ENCODE measurements at regions not wholly inside any gene's neighbourhood (a gene's known extent, or its start where the extent isn't known, plus 50 kb on each side); places are given as distances from the start of the nearest gene placed in this dataset.

DNA sequence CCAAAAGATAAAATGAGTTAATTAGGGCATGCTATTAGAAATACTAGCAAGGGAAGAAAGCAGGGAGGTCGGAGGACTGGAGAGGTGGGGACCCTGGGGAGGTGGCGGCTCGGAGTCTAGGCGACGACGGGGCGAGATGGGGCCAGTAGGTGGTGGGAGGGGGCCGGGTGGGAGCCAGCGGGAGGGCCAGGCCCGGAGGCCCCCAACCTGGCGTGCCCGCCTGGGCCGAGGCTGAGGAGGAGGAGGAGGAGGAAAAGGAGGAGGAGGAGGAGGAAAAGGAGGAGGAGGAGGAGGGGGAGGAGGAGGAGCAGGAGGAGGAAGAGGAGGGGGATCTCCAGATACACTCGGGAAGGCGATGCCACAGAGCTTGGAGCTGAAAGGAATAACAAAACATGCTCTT is 426.2 kb downstream of the NR2F2 start:
- FAIRE-seq = no peak

DNA sequence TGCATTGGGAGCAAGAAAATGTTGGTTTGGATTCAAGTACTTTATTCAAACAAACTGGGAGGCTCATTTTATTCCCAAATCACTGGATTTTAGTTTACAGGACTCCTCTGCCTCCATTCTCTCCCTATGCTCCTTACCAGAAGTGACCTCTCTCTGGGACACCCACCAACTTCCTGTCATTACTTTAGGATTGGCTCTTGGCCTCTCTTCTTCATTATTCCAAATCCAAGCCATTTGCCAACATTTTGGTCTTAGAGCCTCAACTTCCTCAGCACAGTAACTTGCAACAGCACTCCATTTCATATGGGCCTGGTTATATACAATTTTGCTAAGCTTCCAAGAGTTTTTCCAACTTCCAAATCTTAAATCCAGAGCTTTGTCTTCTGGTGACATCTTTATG is 432.1 kb downstream of the NR2F2 start:
- no peak for FAIRE-seq

DNA sequence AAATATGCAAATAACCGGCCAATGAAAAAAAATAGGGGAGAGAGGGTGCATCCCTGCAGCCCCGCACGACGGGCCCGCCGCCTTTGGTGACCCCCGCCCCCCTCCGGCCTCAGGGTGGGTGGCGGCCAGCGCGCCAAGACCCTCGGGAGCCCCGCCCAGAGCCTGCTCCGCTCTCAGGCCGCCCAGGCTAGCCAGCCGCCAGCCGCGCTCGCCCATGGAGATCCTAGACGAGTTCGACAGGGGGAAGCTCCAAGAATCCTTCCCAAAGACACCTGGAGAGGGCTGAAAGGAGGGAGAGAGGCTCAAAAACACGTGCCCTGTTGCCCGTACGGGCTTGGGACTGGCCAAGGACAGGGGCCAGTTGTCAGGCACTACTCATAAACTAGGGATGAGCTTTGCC is 434.0 kb downstream of the NR2F2 start:
- FAIRE-seq = no peak

DNA sequence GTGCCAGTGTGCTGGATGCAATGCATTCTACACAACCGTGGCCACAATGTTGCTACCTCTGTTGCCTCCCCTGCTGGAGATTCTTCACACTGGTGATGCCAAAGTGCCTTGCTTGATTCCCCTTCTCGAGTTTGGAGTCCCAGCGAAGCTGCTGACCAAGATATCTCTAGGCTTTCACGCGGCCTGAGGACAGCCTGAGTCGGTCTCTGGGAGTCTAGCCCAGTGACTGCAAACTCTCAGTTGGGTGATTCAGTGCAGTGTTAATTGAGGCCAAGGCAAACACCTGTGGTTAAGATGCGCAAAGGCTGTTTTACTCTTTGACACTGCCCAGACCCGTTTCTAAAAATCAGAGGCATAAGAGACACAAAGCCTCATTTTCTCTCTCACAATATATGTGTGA is 434.4 kb downstream of the NR2F2 start:
- FAIRE-seq = no peak

DNA sequence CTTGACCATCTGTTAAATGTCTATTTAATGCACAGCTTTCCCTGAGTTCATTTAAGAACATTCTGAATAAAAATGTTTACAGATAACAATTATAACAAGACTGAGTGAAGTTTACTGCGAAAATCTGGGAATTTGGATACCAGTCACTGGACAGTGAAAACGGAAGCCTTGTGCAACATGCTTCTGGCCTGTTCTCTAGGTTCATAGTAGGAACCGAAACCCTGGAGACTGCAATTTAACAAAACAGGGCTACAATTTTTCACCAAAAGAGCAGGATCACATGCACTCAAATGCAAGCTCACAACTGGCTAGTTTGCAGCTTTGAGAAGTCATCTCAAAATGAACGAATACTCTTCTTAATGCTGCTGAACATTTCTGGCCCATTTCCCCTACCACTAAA is 435.9 kb downstream of the NR2F2 start:
- FAIRE-seq = no peak

DNA sequence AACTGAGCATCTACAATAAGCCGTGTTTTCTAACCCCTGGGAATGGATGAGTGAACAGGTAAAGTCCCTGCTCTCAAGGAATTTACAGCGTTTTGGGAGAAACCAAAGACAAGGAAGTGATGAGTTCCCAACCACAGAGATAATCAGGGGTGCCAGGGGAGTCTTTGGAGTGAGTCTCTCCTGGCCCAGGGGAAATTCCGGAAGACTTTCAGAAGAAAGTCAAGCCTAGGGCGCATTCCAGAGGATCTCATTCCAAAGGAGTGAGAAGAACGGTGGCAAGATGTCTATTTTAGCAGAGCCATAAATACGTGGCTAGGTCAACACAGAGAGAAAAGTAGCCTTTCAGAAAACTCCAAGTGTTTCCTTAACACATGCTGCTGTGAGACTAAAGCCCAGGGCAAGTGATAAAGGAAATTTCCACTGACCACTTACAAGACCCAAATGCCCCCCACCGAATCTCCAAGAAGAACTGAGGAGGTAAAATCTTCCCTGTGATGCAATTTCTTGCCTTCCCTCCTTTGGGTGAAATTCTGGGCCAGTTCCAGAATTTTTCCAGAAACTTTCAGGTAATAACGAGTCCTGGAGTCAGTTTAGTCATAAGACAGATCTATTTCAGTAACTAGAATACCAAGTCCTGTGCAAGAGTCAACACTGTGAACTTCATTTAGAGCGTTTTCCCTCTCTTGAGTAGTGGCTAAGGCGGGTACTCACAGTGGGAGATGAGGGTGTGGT is 437.4 kb downstream of the NR2F2 start:
- FAIRE-seq = no peak

DNA sequence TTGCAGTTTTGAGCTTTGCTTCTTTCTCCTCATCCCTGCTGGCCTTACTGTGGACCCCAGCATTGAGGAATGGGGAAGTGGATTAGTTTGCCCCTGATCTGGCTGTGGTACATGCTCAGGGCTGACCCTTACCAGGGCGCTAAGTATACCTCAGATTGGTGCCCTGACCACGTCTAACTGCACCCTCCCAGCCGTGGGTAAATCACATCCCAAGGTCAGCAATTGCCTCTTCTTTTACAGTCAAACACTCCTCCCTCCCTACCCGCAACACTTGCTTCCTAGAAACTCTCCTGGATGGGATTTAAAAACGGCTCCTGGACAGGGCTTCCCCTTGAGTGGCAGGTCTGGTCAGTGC is 437.9 kb downstream of the NR2F2 start:
- no peak for FAIRE-seq

DNA sequence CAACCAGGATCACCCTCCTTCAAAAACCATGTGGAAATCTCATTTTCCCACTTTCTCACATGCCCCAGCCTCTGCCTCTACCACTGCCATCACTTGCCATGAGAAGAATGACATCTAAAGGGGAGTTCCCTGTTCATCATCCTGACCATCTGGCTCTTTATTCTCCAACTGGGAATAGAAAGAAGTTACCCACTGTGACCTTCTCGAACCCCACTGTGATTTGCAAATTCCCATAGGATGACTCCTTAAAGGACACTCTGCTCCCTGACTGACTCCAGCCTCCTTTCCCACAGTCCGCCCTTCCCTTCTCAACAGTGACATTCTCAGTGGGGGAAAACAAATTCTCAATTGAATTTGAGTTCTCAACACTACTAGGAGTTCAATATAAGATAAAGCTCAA is 440.5 kb downstream of the NR2F2 start:
- no peak for FAIRE-seq

DNA sequence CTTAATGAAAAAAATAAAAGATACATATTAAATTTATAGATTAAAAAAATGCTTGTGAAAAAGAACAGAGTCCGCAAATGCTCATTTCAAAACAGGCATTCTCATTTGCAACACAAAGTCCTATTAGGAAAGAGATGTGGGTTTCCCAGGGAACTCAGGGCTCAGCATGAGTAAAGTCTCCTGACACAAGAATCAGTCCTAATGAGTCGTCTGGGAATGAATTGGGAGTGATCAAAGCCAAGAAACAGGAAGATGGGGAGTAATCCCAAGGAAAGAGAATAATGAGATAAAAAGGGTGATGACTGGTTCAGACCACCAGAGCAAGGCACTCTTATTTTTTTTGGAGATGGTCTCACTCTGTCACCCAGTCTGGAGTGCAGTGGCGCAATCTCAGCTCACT is 443.7 kb downstream of the NR2F2 start:
- FAIRE-seq = no peak

DNA sequence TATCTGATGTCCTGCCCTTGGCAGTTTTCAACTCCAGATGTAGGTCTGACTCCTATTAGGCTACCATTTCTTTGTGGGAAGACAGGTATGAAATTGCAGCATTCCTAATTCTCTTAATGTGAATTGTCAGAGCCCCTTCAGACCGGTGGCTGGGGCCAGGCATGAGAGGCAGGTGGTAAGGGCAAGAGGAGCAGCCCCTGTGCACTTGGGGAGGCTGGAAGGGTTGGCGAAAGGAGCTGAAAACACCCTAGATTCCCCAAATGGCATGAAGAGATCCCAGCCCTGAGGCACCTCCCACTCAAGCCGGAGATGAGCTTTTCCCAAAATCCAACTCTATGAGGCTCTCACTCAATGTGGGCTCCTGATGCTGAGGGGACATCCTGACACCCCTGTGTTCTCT is 453.2 kb downstream of the NR2F2 start:
- FAIRE-seq = no peak

DNA sequence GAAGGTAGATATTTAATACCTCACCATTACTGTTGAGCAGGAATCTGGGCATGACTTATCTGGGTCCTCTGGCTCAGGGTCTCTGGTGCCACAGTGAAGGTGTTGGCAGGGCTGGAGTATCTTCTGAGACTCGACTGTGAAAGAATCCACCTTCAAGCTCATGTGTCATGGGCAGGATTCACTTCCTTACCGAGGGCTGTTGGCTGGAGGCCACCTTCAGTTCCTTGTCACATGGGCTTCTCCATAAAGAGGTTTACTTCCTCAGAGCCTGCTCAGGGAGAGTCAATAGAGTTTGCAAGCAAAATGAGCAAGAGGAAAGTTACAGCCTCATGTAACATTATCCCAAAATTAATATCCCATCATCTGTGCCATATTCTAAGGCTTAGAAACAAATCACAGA is 459.5 kb downstream of the NR2F2 start:
- no peak for FAIRE-seq

DNA sequence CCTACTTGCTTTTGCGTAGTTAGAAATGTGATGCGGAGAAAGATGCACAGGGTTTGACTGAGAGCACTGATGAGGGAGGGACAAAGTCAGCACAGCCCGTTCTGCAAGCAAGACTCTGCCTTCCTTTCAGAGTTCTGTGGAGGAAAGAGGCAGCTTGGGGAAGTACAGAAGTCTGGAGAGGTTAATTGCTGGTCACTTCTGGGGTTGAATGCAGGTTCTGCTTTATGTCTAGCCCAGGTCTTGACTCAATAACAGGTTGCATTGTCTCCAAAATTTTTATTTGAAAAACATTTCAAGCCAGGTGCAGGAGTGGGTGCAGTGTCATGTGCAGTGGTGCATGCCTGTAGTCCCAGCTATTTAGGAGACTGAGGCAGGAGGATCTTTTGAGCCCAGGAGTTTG is 461.7 kb downstream of the NR2F2 start:
- no peak for FAIRE-seq

DNA sequence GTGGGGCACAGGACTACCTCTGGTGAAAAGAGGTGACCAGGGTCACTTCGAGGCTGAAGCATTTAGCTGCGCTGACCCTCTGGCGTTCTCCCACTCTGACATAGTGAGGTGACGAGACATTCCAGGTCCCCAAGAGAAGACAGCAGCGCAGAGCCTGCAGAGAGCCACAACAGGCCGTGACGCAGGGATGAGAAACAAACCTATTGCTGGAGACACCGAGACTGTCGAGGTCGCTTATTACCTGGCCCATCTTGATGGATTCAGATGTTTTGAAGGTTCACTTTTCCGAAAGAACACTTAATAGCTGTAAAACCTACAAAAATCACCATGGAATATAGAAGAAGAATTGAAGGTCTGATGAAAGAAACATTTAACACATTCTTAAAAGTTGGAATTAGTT is 466.3 kb downstream of the NR2F2 start:
- no peak for FAIRE-seq

DNA sequence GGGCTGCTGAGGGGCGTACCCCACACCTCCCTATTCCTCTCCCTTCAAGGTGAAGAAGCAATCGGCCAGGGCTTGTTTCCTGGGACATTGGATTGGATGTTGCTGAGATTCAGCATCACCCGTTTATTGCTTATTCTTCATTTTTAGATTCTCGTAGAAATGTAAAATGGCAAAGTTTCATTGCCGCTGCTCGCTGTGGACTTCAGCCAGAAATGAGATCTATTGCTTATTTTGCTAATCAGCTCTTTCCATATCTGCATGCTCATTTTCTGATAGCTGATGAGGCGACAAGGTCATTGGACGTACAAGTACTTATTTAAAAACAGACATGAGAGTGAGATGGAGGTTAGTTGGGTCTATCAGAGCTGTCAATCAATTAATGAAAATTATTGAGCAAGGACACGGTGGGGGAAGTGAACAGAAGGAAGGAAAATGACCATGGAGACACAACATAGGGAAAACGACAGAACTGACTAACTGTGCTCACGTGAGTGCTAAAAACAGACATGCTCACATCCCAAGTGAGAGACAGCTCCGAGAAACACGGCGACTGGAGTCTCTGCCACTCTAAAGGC is 471.2 kb downstream of the NR2F2 start:
- no peak for FAIRE-seq

DNA sequence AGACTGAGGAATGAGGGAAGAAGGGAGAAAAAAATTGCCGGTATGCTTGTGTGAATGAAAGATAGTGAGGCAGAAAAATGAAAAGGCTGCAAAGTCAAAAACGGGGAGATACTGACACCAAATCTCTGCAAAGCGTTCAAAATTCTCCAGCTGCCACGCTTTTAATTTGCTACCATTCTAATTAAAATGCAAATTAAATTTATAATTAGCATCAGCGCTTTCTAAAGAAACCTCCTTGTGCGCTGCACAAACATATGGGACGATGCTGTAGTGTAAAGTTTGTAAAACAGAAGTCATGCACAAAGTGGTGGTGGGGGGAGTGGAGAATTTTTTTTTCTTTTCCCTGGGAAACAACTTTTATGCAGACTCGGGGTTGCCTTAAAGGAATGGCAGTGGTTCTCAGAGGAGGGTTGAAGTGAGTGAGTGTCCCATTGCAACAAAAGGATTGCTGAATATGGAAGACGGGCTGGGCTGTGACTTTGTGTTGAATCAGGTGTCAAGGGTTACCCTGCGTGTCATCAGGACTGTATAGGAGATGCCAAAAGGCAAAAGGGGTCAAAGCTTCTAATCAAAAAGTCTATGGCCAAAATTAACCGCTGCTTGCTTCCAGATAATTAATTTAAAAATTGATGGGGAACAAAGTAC is 472.2 kb downstream of the NR2F2 start:
- FAIRE-seq = no peak

DNA sequence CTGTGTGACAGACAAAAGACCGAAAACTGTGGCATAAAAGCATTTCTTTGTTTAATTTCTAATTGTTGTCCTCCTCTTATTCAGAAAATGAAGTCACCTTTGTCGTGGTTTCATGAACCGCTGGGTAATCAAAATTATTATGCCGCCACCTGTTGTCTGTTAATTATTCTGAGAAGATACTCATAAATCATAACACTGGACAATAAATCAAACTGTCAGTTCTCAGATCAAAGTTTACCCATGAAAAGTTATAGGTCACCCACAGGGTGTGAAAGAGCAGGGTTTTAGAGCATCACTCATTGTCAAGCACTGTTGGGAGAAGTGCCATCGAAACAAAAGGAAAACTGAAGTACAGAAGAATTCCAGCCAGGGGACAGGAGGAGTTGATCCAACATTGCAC is 474.3 kb downstream of the NR2F2 start:
- no peak for FAIRE-seq

DNA sequence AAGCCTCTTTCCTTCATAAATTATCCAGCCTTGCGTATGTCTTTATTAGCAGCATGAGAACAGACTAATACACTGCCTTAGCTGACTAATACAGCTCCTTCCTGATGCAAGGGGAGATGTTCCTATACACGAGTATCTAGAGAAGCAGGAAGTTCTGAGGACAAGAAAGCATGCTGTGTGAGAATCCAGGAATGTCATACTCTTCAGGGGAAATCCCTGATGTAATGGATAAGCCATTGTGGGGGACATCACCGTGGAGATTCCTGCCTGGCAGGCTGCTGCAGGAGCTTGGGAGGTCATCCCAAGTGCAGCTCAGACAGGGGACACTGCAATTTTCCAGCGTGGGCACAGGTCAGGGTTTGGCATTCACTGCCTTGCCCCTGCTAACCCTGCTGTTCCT is 476.9 kb downstream of the NR2F2 start:
- FAIRE-seq = no peak

DNA sequence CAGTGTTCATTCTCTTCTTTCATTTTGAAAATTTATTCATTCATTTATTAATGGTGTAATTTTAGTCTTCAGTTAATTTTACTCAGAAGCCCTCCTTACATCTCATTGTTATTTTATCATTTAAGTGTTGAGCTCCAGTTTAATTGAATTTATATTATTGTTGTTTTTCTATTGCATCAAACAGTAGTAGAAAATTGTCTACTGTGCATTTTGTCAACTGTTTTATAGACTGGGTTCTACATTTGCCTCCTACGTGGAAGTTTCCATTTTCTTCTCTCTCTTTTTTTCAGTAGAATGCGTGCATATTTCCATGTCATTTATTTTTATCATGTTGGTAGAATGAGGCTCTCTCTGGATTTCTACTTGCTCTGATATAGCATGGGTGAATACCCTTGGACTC is 487.4 kb downstream of the NR2F2 start:
- FAIRE-seq = no peak

DNA sequence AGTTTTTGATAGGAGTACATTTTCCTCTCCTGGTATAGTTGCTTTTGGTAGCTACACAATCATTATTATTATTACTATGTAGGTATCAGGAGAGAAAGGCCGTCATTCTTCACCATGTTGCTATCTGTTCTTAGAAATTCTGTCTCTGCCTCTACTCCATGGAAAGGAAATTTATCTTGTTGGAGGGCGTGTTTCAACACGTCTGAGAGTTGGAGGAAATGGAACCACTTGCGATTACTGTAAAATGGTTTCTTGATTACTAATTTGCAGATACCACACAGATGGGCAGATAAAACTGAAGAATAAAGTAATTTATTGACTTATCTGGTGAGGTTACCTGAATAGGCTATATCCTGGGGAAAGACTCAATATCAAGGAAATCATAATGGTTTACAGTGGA is 488.4 kb downstream of the NR2F2 start:
- FAIRE-seq = no peak

DNA sequence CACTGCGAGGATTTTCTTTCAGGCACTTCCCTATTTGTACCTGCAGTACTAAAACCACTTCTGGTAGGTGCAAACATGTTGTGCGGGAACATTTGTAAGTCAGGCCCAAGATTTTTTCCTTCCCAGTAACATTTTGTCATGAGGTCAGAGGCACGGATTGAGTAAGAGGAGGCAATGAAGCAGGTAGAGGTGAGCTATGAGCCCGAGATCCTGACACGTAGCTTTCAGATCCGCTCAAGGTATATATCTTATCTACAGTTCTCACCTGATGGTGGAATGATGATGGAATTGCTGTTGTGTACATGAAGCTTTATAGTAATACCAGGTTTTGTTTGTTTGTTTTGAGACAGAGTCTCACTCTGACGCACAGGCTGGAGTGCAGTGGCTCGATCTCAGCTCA is 497.5 kb downstream of the NR2F2 start:
- FAIRE-seq = no peak

DNA sequence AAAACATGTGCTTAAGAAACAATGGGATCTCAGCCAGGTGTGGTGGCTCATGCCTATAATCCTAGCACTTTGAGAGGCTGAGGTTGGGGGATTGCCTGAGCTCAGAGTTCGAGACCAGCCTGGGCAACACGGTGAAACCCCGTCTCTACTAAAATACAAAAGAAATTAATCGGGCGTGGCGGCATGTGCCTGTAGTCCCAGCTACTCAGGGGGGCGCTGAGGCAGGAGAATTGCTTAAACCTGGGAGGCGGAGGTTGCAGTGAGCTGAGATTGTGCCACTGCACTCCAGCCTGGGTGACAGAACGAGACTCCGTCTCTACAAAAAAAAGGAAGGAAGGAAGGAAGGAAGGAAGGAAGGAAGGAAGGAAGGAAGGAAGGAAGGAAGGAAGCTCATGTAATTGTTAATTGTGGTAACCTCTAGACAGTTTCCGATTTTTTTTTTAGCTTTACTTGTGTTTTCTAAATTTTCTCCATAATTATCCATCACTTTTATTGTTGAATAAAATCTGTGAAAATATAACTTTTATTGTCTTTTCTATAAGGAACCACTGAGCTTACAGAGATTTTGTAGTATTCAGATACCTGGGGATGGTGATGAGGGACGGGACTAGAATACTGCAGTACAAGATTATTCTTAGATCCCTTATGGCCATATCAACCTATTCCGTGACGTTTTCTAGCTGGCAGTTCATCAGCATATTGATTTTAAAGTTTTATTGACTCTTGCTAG is 506.9 kb downstream of the NR2F2 start:
- no peak for FAIRE-seq

DNA sequence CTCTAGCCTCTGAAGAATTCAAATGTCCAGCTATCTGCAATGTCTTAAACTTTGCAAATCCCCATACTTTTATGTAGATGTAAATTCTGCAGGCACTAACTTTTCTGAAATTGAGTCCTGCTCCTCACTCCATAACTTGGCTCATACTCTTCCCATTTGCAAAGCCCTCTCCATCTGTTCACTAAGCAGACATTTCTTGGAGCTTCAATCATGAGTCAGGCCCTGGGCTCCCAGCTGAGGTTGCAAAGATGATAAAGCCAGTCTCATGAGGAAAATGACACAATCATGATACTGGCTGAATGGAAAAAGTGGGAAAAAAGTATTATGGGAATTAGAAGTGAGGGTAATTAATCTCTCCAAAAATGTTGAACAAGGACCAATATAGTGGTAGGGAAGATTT is 507.6 kb downstream of the NR2F2 start:
- no peak for FAIRE-seq

DNA sequence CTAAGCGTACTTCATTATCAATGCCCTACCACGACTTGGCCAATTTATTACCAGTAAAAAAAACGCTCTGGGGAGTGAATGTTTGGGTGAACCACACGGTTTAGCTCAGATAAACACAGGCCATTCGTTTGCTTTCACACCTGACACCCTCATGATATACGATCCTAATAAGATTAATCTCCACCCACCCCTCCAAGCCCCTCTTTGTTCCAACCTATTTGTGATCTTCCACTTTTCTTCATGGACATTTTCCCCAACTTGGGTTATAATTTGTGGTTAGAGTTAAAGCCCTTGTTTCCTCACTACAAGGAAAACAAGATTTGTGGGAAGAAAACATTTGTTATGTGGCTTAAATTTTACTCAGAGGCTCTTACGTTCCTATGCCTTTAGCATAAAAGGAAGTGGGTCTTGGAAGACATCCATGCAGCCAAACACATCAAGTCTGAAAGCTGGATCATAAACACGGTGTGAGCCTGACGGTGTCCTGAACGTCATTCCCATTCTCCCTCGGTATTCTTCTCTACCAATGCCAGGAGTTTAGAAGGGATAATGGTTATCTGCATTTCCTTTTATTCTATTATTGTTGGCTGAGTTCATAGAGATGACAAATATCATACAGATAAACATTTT is 518.9 kb downstream of the NR2F2 start:
- FAIRE-seq = no peak

DNA sequence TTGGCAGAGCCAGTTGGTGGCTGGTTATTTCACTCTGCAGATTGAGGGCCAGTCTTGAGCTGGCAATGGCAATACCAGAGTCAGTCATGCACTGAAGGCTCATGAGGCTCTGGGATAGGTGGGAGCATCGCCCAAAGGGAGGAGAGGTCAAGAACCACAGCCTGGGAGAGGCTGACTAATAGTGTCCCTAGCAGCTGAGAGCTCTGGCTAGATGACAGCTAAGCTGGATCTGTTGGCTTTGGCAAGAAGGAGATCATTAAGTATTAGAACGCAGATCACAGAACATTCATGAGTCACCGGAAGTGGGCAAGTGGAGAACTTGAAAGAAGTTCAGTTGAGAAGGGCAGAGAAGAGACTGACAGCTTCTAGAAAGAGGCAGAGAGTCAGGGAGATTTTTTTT is 521.1 kb downstream of the NR2F2 start:
- no peak for FAIRE-seq

Data from islet of Langerhans (tissue), 1 donor.